Cardiac muscle cell (in vitro differentiated cells and primary cell): ENCODE measurements at regions not wholly inside any gene's neighbourhood (a gene's known extent, or its start where the extent isn't known, plus 50 kb on each side); places are given as distances from the start of the nearest gene placed in this dataset.
A peak's percentile ranks its signal among the peaks of the same experiment; 100 is the strongest.

ENCODE experiments used
- DNase-seq, 2 donors: peaks; one replicate each; pipeline versions ENCODE4 v3.0.0 to v3.0.0-alpha.2; 2010 to 2017; ENCODE audit warnings: low read depth in 1 of 2, low spot score in 1 of 2
- H3K27ac ChIP-seq: fragments of 200-600 bp; sonication (generic); 2 replicates; pipeline ENCODE4 v1.5.1; 2016
- H3K27me3 ChIP-seq: fragments of 200-600 bp; sonication (generic); 2 replicates; pipeline ENCODE4 v1.6.0; 2016; ENCODE audit warnings: control low read depth
- H3K36me3 ChIP-seq: fragments of 200-600 bp; sonication (generic); 2 replicates; pipeline ENCODE4 v1.5.1; 2016; ENCODE audit warnings: control low read depth
- H3K4me1 ChIP-seq: fragments of 200-600 bp; sonication (generic); 2 replicates; pipeline ENCODE4 v1.8.1; 2017; ENCODE audit warnings: low read depth, mild to moderate bottlenecking, mixed run types
- H3K4me3 ChIP-seq: fragments of 200-600 bp; sonication (generic); 2 replicates; pipeline ENCODE4 v1.5.1; 2016; ENCODE audit warnings: mild to moderate bottlenecking
- H3K9me3 ChIP-seq: fragments of 200-600 bp; sonication (generic); 2 replicates; pipeline ENCODE4 v1.5.1; 2017; ENCODE audit warnings: low read depth, mild to moderate bottlenecking, control low read depth
- TF ChIP-seq, protein P1 (sequence below): IDR thresholded peaks from 2 replicates; pipeline ENCODE4 v1.5.1; 2012; ENCODE audit warnings: low read depth, mild to moderate bottlenecking, low read length

DNA sequence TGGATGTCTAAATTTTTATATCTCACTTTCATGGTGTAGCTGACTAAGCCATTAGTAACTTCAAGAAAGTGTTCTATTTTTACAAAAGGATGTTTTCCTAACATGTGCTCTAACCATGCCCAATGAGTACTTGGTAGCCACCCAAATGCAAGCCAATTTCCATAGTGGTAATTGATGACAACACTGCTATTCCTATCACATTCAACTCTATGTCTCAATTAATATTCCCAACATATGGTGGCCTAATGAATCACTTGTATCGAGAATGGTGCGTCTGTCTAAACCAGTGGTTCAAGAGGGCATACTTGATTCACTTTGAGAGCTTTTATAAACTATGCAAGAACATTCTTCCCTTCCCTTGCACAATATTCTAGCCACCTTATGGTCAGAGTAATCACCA lies 112.9 kb upstream of the GPRIN3 start:
- Histone ChIP-seq H3K4me3 (no peak overlapping the region), H3K27ac (no peak overlapping the region), H3K27me3 (no peaks in the 10 kb centered on the region), H3K36me3 (no peaks in the 10 kb centered on the region), H3K9me3 (no peaks in the 10 kb centered on the region), H3K4me1 (peaks cover 11% of the 10 kb centered on the region)
- TF ChIP-seq, protein P1, sequence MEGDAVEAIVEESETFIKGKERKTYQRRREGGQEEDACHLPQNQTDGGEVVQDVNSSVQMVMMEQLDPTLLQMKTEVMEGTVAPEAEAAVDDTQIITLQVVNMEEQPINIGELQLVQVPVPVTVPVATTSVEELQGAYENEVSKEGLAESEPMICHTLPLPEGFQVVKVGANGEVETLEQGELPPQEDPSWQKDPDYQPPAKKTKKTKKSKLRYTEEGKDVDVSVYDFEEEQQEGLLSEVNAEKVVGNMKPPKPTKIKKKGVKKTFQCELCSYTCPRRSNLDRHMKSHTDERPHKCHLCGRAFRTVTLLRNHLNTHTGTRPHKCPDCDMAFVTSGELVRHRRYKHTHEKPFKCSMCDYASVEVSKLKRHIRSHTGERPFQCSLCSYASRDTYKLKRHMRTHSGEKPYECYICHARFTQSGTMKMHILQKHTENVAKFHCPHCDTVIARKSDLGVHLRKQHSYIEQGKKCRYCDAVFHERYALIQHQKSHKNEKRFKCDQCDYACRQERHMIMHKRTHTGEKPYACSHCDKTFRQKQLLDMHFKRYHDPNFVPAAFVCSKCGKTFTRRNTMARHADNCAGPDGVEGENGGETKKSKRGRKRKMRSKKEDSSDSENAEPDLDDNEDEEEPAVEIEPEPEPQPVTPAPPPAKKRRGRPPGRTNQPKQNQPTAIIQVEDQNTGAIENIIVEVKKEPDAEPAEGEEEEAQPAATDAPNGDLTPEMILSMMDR, result no peak
- DNase-seq, result no peak

DNA sequence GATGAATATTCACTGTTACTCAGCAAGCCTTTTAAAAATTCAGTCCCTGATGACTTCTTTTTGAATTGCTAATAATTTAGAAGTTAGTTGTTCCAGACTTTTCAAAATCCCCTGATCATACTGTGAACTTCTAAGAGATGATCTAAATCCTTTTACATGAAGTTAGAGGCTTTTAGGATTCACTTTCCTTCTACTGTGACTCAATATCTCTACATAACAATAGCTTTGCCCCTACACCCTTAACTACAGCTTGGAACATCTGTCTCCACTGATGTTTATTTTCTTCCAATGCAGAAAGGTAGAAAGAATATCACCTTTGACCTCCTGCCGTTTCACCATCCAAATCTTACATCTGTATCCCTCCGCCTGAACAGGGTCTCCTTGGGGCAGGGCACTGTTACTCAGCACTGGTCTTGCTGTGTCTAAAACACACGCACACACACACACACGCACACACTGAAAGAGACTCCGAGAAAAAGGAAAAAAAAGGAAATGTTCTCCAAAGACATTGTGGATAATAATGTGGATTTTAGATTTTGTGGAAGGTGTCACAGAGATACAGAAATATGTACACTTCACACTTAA lies 111.6 kb upstream of the GPRIN3 start:
- Histone ChIP-seq H3K9me3 (no peaks in the 10 kb centered on the region), H3K27ac (no peak overlapping the region), H3K36me3 (no peaks in the 10 kb centered on the region), H3K4me1 (peaks cover 11% of the 10 kb centered on the region), H3K4me3 (no peak overlapping the region), H3K27me3 (no peaks in the 10 kb centered on the region)
- TF ChIP-seq, protein P1, result no peak
- no peak for DNase-seq

DNA sequence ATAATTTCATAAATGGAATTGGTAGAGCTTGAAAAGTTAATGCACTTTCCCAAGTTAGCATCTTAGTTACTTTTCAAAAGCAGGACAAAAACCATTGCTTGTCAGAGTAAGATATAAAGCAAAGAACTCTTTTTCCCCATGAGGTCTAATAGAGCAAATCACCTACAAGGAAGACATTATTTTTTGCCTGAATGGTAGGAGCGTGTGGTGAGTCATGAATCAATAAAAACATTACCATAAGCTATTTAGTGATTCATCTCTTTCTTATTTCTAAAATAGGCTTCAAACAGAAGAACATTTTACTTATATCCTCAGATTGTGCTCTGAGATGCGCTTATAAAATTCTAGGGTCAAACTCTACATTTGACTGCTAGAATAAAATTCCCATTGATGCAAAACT lies 109.4 kb upstream of the GPRIN3 start:
- no peaks in the 10 kb centered on the region for H3K27me3 ChIP-seq
- no peak overlapping the region for H3K4me3 ChIP-seq
- peaks cover under 1% of the 10 kb centered on the region for H3K4me1 ChIP-seq
- no peak overlapping the region for H3K27ac ChIP-seq
- no peaks in the 10 kb centered on the region for H3K36me3 ChIP-seq
- TF ChIP-seq, protein P1, result no peak
- no peaks in the 10 kb centered on the region for H3K9me3 ChIP-seq
- DNase-seq, result no peak

DNA sequence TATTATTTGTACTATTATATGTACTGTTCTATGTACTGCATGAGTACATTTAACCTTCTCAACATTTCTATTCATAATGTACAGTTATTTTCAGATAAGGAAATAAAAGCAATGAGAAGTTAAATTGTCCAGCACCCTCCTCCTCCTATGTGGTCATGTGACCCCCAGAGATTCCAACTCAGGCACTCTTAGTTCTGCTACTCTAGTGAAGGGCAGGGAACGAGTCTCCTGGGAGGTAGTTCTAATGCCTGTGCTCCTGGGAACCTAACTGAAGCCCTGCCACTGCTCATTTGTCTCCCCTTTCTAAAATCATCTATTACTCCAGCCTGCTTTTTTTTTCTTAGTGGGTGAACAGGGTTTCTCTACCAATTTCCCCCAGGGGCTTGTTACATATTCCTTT lies 105.9 kb upstream of the GPRIN3 start:
- TF ChIP-seq, protein P1, result no peak
- H3K4me3 ChIP-seq, result no peak overlapping the region
- H3K27ac ChIP-seq, result no peak overlapping the region
- no peaks in the 10 kb centered on the region for H3K27me3 ChIP-seq
- no peaks in the 10 kb centered on the region for H3K9me3 ChIP-seq
- H3K36me3 ChIP-seq, result no peaks in the 10 kb centered on the region
- peaks cover 9% of the 10 kb centered on the region for H3K4me1 ChIP-seq
- no peak for DNase-seq

DNA sequence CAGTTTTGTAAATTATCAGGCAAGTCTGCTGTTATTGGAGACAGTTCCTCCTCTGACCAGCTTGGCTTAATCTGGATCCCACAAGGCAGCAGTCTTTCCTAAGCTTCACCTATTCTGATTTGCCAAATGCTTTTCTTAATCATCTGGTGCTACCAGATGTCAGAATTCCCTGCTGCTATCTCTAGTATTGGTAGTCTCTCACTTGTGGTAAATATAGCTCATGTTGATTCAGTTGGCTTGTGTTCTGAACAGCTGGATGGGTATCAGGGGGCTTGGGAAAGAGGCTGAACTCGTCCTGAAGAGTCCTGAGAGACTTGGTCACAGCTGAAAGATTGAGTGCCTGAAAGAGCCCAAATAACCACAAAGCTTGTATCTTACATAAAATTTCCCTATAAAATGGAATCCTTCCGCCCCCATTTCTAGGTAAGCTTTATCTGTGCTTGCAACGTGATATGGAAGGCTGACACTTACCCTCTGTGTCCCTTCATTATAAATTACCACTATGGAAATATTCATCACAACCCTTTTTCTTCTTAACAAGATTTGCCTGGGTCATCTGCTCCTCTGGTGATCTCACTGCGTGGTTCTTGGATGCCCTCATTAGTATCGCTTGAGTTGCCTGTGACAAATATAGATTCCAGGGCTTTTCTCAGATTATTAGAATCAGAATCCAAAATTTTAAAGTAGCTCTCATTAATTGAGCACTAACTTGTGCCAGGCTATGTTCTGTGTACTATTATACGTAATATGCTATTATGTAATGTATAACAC lies 104.1 kb upstream of the GPRIN3 start:
- Histone ChIP-seq H3K36me3 (no peaks in the 10 kb centered on the region), H3K4me3 (no peak overlapping the region), H3K27ac (peak overlapping the region; percentile 41), H3K27me3 (no peaks in the 10 kb centered on the region), H3K4me1 (peaks cover 9% of the 10 kb centered on the region), H3K9me3 (no peaks in the 10 kb centered on the region)
- DNase-seq, result no peak
- TF ChIP-seq, protein P1, result no peak
